GM12878 (cell line): ENCODE measurements at regions not wholly inside any gene's neighbourhood (a gene's known extent, or its start where the extent isn't known, plus 50 kb on each side); places are given as distances from the start of the nearest gene placed in this dataset.

Experiments
- ATAC-seq: fragments of 200-7000 bp; cut with Tn5 transposase; 3 replicates; pipeline ENCODE4 v1.9.1; 2020; ENCODE audit warnings: mild to moderate bottlenecking, moderate library complexity
- BruUV-seq: library from RNA; stranded (reverse); fragments of 400-500 nt; replicated peaks from 2 replicates; lab custom pipeline; 2021; lab: Mats Ljungman, UMichigan
- CTCF ChIA-PET: fragments of 300-600 bp; sonication (Branson Sonifier 250); formaldehyde crosslinking; extraction: SDS; loops from one replicate; lab custom pipeline; 2021; ENCODE audit warnings: inconsistent platforms; lab: Yijun Ruan, JAX
- POLR2A ChIA-PET: fragments of 350-600 bp; formaldehyde crosslinking; extraction: SDS; loops from one replicate; lab custom pipeline; 2021; ENCODE audit warnings: inconsistent platforms; lab: Charles Lee
- RAD21 ChIA-PET: fragments of 300-600 bp; sonication (Branson Sonifier 250); formaldehyde crosslinking; loops from one replicate; lab custom pipeline; 2023; ENCODE audit warnings: antibody characterized with exemption; ENCODE audit not compliant: unreplicated experiment; lab: Charles Lee
- SMC1A ChIA-PET: fragments of 300-600 bp; sonication (Branson Sonifier 250); formaldehyde crosslinking; loops from one replicate; lab custom pipeline; 2023; ENCODE audit not compliant: unreplicated experiment, uncharacterized antibody; lab: Charles Lee
- DNase-seq: peaks from one replicate; pipeline ENCODE4 v3.0.0-alpha.2; 2011; ENCODE audit warnings: low read depth, low spot score
- FAIRE-seq: peaks from 3 replicates; lab custom pipeline; 2011; peaks lifted over from hg19 to GRCh38; lab: Jason Lieb, UNC
- H2AFZ ChIP-seq: 2 replicates; pipeline ENCODE4 v1.6.0; 2011; ENCODE audit warnings: low read depth, low read length, control low read depth; ENCODE audit not compliant: control insufficient read depth
- H3K27ac ChIP-seq: 2 replicates; pipeline ENCODE4 v1.5.1; 2011; ENCODE audit warnings: control low read depth; ENCODE audit not compliant: control insufficient read depth, insufficient read depth
- H3K27me3 ChIP-seq, 2 experiments: replicated peaks in 1 of 2; 2 replicates each; pipeline versions ENCODE4 v1.6.0 to v1.6.1; 2011; ENCODE audit warnings: low read length in 1 of 2; ENCODE audit not compliant: control insufficient read depth in 2 of 2, insufficient read depth in 2 of 2
- H3K36me3 ChIP-seq, 2 experiments: 2 replicates each; pipeline ENCODE4 v1.5.1; 2011; ENCODE audit warnings: low read length in 1 of 2; ENCODE audit not compliant: control insufficient read depth in 2 of 2, insufficient read depth in 2 of 2
- H3K4me1 ChIP-seq: 2 replicates; pipeline ENCODE4 v1.6.1; 2011; ENCODE audit warnings: mild to moderate bottlenecking, low read length, moderate library complexity, mixed read lengths; ENCODE audit not compliant: control insufficient read depth, insufficient read depth
- H3K4me2 ChIP-seq: 2 replicates; pipeline ENCODE4 v1.6.0; 2011; ENCODE audit warnings: control low read depth; ENCODE audit not compliant: control insufficient read depth, insufficient read depth
- H3K4me3 ChIP-seq: fragments of 200-600 bp; sonication (generic); 2 replicates; pipeline ENCODE4 v1.5.1; 2016
- H3K79me2 ChIP-seq: 2 replicates; pipeline ENCODE4 v1.6.0; 2011; ENCODE audit warnings: low read length; ENCODE audit not compliant: control insufficient read depth, insufficient read depth
- H3K9ac ChIP-seq: 2 replicates; pipeline ENCODE4 v1.8.0; 2011; ENCODE audit warnings: low read length, control low read depth, mixed read lengths; ENCODE audit not compliant: control insufficient read depth, insufficient read depth
- H3K9me3 ChIP-seq: replicated peaks from 3 replicates; pipeline ENCODE4 v1.5.1; 2011; ENCODE audit warnings: mild to moderate bottlenecking, low read length; ENCODE audit not compliant: control insufficient read depth, insufficient read depth
- H4K20me1 ChIP-seq: 2 replicates; pipeline ENCODE4 v1.6.0; 2011; ENCODE audit not compliant: control insufficient read depth, insufficient read depth
- CTCF ChIP-seq, 3 experiments: IDR thresholded peaks in 2 of 3; conservative IDR thresholded peaks in 1 of 3; 2 replicates each; pipeline ENCODE4 v1.5.1; 2011; ENCODE audit warnings: low read depth in 3 of 3, low read length in 3 of 3, mild to moderate bottlenecking in 3 of 3, control low read depth in 2 of 3, moderate library complexity in 2 of 3, inconsistent platforms in 1 of 3, mixed read lengths in 1 of 3; ENCODE audit not compliant: control insufficient read depth in 2 of 3, insufficient read depth in 1 of 3; ENCODE audit errors: extremely low read depth in 1 of 3
- IRF5 ChIP-seq: fragments of 450-650 bp; IDR thresholded peaks from 2 replicates; pipeline ENCODE4 v1.6.1; 2017; ENCODE audit warnings: borderline replicate concordance
- MAX ChIP-seq: IDR thresholded peaks from 2 replicates; pipeline ENCODE4 v1.6.1; 2012; ENCODE audit warnings: low read depth, low read length, improper control_type of control experiment
- MTA2 ChIP-seq: fragments of 450-650 bp; IDR thresholded peaks from 2 replicates; pipeline ENCODE4 v1.6.1; 2016; ENCODE audit warnings: low read depth, mild to moderate bottlenecking, moderate library complexity
- POLR2AphosphoS5 ChIP-seq: IDR thresholded peaks from 2 replicates; pipeline ENCODE4 v1.6.1; 2011; ENCODE audit warnings: mild to moderate bottlenecking, low read length, inconsistent platforms
- RB1 ChIP-seq: fragments of 450-650 bp; formaldehyde crosslinking; IDR thresholded peaks from 2 replicates; pipeline ENCODE4 v1.6.1; 2017; ENCODE audit warnings: mild to moderate bottlenecking, borderline replicate concordance
- RELA ChIP-seq: fragments of 450-650 bp; IDR thresholded peaks from 2 replicates; pipeline ENCODE4 v1.8.0; 2014; ENCODE audit warnings: borderline replicate concordance; ENCODE audit not compliant: partially characterized antibody
- STAT1 ChIP-seq: fragments of 450-650 bp; conservative IDR thresholded peaks from 2 replicates; pipeline ENCODE4 v1.6.1; 2014; ENCODE audit warnings: antibody characterized with exemption, mild to moderate bottlenecking
- TBL1XR1 ChIP-seq: IDR thresholded peaks from 2 replicates; pipeline ENCODE4 v1.6.1; 2012; ENCODE audit warnings: low read depth, low read length, improper control_type of control experiment
- TCF3 ChIP-seq: IDR thresholded peaks from 2 replicates; pipeline ENCODE4 v1.6.1; 2012; ENCODE audit warnings: low read depth, mild to moderate bottlenecking, low read length, borderline replicate concordance; ENCODE audit not compliant: insufficient read depth
- ZNF207 ChIP-seq: fragments of 450-650 bp; IDR thresholded peaks from 2 replicates; pipeline ENCODE4 v1.6.1; 2014; ENCODE audit warnings: antibody characterized with exemption, mild to moderate bottlenecking, borderline replicate concordance
- ZSCAN29 ChIP-seq: fragments of 450-650 bp; IDR thresholded peaks from 2 replicates; pipeline ENCODE4 v1.6.1; 2017; ENCODE audit warnings: mild to moderate bottlenecking, moderate library complexity
- WGBS: methylation state at CpG from one replicate; pipeline ENCODE4 v1.1.6; 2016; ENCODE audit warnings: low lambda C conversion rate; ENCODE audit not compliant: insufficient replicate concordance, insufficient coverage; ENCODE audit errors: missing lambda C conversion rate; 5-methylcytosine and 5-hydroxymethylcytosine counted together
- in situ Hi-C: fragments of 300-500 bp; cut with MboI; formaldehyde crosslinking; loops from 9 replicates; pipeline ENCODE4 v1.14.3; 2018; ENCODE audit warnings: mixed read lengths
- intact Hi-C: fragments of 100-400 bp; cut with micrococcal nuclease; formaldehyde crosslinking; loops from one replicate; pipeline ENCODE4 v1.14.2; 2022; ENCODE audit not compliant: unreplicated experiment

- in situ Hi-C loops, result no loop called here
- intact Hi-C loops, result no loop called here
- H4K20me1 ChIP-seq, result no peaks in the 10 kb centered on the region
- no peak overlapping the region for H3K9ac ChIP-seq
- no peaks in the 10 kb centered on the region for H3K27me3 ChIP-seq
- ATAC-seq, result no peak
- no peak for FAIRE-seq
- H3K36me3 ChIP-seq, result no peaks in the 10 kb centered on the region
- ChIA-PET RAD21 (no interaction called here), SMC1A (interaction anchor here (1.3 kb wide), 1 partner anchor 22 kb away, joined by 3 read pairs; no protein-coding TSS in a partner anchor), POLR2A (no interaction called here), CTCF (no interaction called here)
- no peak overlapping the region for H3K4me2 ChIP-seq
- no peak overlapping the region for H2AFZ ChIP-seq
- H3K4me1 ChIP-seq, result no peaks in the 10 kb centered on the region
- H3K9me3 ChIP-seq, result no peaks in the 10 kb centered on the region
- DNase-seq, result no peak
- H3K27ac ChIP-seq, result no peak overlapping the region
- 6% methylated on average over 7 of the region's 7 CpGs for WGBS
- no peak for TF ChIP-seq RELA
- BruUV-seq, result no TSS peak
- H3K79me2 ChIP-seq, result no peaks in the 10 kb centered on the region
- no peak overlapping the region for H3K4me3 ChIP-seq
These were observed 1145.6 kb upstream of the MIR17HG start for GRCh38 chr13:90201676-90202460.

- WGBS, result 20% methylated on average over 1 of the region's 1 CpG
- FAIRE-seq, result no peak
- POLR2A ChIA-PET, result no interaction called here
- CTCF ChIA-PET, result no interaction called here
- H3K4me1 ChIP-seq, result no peaks in the 10 kb centered on the region
- no peaks in the 10 kb centered on the region for H3K36me3 ChIP-seq
- RAD21 ChIA-PET, result no interaction called here
- no TSS peak for BruUV-seq
- no peaks in the 10 kb centered on the region for H3K9me3 ChIP-seq
- H3K27me3 ChIP-seq, result no peaks in the 10 kb centered on the region
- no peak overlapping the region for H2AFZ ChIP-seq
- no peaks in the 10 kb centered on the region for H3K79me2 ChIP-seq
- H3K4me2 ChIP-seq, result no peak overlapping the region
- no peak overlapping the region for H3K9ac ChIP-seq
- no peak for DNase-seq
- SMC1A ChIA-PET, result no interaction called here
- no peak overlapping the region for H3K4me3 ChIP-seq
- intact Hi-C loops, result no loop called here
- H4K20me1 ChIP-seq, result no peaks in the 10 kb centered on the region
- in situ Hi-C loops, result no loop called here
- no peak overlapping the region for H3K27ac ChIP-seq
- ATAC-seq, result no peak
- TF ChIP-seq ZSCAN29, result no peak
- no peak for TF ChIP-seq POLR2AphosphoS5
- no peak for TF ChIP-seq RB1
- TF ChIP-seq MTA2, result no peak
- TF ChIP-seq TBL1XR1, result no peak
- TF ChIP-seq MAX, result no peak
- TF ChIP-seq STAT1, result no peak
- TF ChIP-seq ZNF207, result no peak
- TF ChIP-seq CTCF (IDR thresholded peaks at IDR 0.05 in 2 of 3, conservative IDR thresholded peaks at IDR 0.05 in 1 of 3; ENCODE audit: control insufficient read depth in 2 of 3, extremely low read depth in 1 of 3, insufficient read depth in 1 of 3, low read depth in 3 of 3, low read length in 3 of 3), result no peak
- TF ChIP-seq IRF5, result no peak
- TF ChIP-seq TCF3, result no peak
These were observed 1142.4 kb upstream of the MIR17HG start for GRCh38 chr13:90205081-90205480.
